ENCODE measurements at regions not wholly inside any gene's neighbourhood (a gene's known extent, or its start where the extent isn't known, plus 50 kb on each side); places are given as distances from the start of the nearest gene placed in this dataset.

DNA sequence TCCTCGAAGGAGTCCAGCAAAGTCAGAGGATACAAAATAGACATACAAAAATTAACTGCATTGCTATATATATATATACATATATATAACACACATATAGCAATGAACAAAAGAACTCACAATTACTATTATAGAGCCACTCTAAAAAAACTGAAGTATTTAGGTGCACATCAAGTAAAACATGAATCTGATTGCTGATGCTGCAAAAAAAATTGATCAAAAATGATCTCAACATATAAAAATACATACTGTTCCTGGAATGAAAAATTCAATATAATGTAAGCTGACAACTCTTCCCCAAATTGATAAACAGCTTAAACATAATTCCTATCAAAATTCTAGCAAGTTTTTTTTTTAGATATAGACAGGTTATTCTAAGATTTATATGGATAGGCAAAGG, 126.8 kb downstream of the ALOX5 start:
- ChIA-PET POLR2A (no interaction called here), CTCF (interaction anchor here (0.6 kb wide), 1 partner anchor 25 kb away, joined by 3 read pairs; no protein-coding TSS in a partner anchor), RAD21 (ENCODE audit: unreplicated experiment) (no interaction called here), SMC1A (ENCODE audit: uncharacterized antibody, unreplicated experiment) (no interaction called here)
- Histone ChIP-seq H3K27me3 (replicated peaks in 1 of 2; ENCODE audit: control insufficient read depth in 2 of 2, insufficient read depth in 2 of 2, low read length in 1 of 2) (no peaks in the 10 kb centered on the region), H4K20me1 (ENCODE audit: control insufficient read depth, insufficient read depth) (no peaks in the 10 kb centered on the region), H3K36me3 (ENCODE audit: control insufficient read depth in 2 of 2, insufficient read depth in 2 of 2, low read length in 1 of 2) (no peaks in the 10 kb centered on the region), H3K9me3 (replicated peaks; ENCODE audit: control insufficient read depth, insufficient read depth, low read length) (no peaks in the 10 kb centered on the region; the same call in none of the 3 replicates), H3K27ac (ENCODE audit: control insufficient read depth, insufficient read depth) (no peak overlapping the region), H3K79me2 (ENCODE audit: control insufficient read depth, insufficient read depth, low read length) (no peaks in the 10 kb centered on the region), H3K4me2 (ENCODE audit: control insufficient read depth, insufficient read depth) (no peak overlapping the region), H2AFZ (ENCODE audit: control insufficient read depth, low read depth, low read length) (no peak overlapping the region), H3K4me1 (ENCODE audit: control insufficient read depth, insufficient read depth, low read length) (no peaks in the 10 kb centered on the region), H3K9ac (ENCODE audit: control insufficient read depth, insufficient read depth, low read length) (no peak overlapping the region), H3K4me3 (no peak overlapping the region)
- TF ChIP-seq, protein P1, sequence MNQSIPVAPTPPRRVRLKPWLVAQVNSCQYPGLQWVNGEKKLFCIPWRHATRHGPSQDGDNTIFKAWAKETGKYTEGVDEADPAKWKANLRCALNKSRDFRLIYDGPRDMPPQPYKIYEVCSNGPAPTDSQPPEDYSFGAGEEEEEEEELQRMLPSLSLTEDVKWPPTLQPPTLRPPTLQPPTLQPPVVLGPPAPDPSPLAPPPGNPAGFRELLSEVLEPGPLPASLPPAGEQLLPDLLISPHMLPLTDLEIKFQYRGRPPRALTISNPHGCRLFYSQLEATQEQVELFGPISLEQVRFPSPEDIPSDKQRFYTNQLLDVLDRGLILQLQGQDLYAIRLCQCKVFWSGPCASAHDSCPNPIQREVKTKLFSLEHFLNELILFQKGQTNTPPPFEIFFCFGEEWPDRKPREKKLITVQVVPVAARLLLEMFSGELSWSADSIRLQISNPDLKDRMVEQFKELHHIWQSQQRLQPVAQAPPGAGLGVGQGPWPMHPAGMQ (IDR thresholded peaks at IDR 0.05; ENCODE audit: borderline replicate concordance) = no peak
- TF ChIP-seq PAX5 (IDR thresholded peaks at IDR 0.05; ENCODE audit: borderline replicate concordance, low read depth, low read length) (no peak), DPF2 (IDR thresholded peaks at IDR 0.05) (no peak)
- TF ChIP-seq, protein P2, sequence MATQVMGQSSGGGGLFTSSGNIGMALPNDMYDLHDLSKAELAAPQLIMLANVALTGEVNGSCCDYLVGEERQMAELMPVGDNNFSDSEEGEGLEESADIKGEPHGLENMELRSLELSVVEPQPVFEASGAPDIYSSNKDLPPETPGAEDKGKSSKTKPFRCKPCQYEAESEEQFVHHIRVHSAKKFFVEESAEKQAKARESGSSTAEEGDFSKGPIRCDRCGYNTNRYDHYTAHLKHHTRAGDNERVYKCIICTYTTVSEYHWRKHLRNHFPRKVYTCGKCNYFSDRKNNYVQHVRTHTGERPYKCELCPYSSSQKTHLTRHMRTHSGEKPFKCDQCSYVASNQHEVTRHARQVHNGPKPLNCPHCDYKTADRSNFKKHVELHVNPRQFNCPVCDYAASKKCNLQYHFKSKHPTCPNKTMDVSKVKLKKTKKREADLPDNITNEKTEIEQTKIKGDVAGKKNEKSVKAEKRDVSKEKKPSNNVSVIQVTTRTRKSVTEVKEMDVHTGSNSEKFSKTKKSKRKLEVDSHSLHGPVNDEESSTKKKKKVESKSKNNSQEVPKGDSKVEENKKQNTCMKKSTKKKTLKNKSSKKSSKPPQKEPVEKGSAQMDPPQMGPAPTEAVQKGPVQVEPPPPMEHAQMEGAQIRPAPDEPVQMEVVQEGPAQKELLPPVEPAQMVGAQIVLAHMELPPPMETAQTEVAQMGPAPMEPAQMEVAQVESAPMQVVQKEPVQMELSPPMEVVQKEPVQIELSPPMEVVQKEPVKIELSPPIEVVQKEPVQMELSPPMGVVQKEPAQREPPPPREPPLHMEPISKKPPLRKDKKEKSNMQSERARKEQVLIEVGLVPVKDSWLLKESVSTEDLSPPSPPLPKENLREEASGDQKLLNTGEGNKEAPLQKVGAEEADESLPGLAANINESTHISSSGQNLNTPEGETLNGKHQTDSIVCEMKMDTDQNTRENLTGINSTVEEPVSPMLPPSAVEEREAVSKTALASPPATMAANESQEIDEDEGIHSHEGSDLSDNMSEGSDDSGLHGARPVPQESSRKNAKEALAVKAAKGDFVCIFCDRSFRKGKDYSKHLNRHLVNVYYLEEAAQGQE (IDR thresholded peaks at IDR 0.05; ENCODE audit: low read depth, low read length) = no peak
- 52% methylated on average over 1 of the region's 1 CpG for WGBS (ENCODE audit: insufficient coverage, insufficient replicate concordance, low lambda C conversion rate, missing lambda C conversion rate)
- in situ Hi-C loops (cut with MboI) (no loop called here), intact Hi-C loops (cut with micrococcal nuclease; ENCODE audit: unreplicated experiment) (no loop called here)
- FAIRE-seq (no peak), DNase-seq (ENCODE audit: low read depth, low spot score) (no peak), ATAC-seq (no peak)
- no TSS peak for BruUV-seq (replicated peaks)

All from GM12878 (cell line).